Central memory CD8-positive, alpha-beta T cell (primary cell): ENCODE measurements at regions not wholly inside any gene's neighbourhood (a gene's known extent, or its start where the extent isn't known, plus 50 kb on each side); places are given as distances from the start of the nearest gene placed in this dataset.
"Not testable (repeated sequence)": the region's sequence is repeated elsewhere in the genome, so short reads cannot be mapped to it uniquely, and the experiment has no call there.

ENCODE experiments used
- ATAC-seq: fragments of 150-1000 bp; cut with Tn5 transposase; replicated peaks from 2 replicates; pipeline ENCODE4 v1.10.0; 2022; ENCODE audit warnings: mild to moderate bottlenecking, moderate FRiP score, moderate number of reproducible peaks; ENCODE audit not compliant: poor library complexity, severe bottlenecking; ENCODE audit errors: extremely low read depth
- DNase-seq, 2 donors: peaks; one replicate each; pipeline ENCODE4 v3.0.0; 2021; ENCODE audit warnings: low spot score in 2 of 2
- H3K27ac Mint-ChIP-seq: one replicate; pipeline ENCODE4 v1.8.0; 2022; ENCODE audit warnings: low read depth, mild to moderate bottlenecking, moderate library complexity, mixed read lengths
- H3K27me3 Mint-ChIP-seq: one replicate; pipeline ENCODE4 v1.8.0; 2022; ENCODE audit warnings: mixed read lengths
- H3K36me3 Mint-ChIP-seq: one replicate; pipeline ENCODE4 v1.8.0; 2022; ENCODE audit warnings: mild to moderate bottlenecking, moderate library complexity, mixed read lengths; ENCODE audit not compliant: insufficient read depth
- H3K4me1 Mint-ChIP-seq: one replicate; pipeline ENCODE4 v1.8.0; 2022; ENCODE audit warnings: mixed read lengths
- H3K4me3 Mint-ChIP-seq: one replicate; pipeline ENCODE4 v1.8.0; 2022; ENCODE audit warnings: mild to moderate bottlenecking, moderate library complexity, mixed read lengths
- H3K9me3 Mint-ChIP-seq: one replicate; pipeline ENCODE4 v1.8.0; 2022; ENCODE audit warnings: mixed read lengths

DNA sequence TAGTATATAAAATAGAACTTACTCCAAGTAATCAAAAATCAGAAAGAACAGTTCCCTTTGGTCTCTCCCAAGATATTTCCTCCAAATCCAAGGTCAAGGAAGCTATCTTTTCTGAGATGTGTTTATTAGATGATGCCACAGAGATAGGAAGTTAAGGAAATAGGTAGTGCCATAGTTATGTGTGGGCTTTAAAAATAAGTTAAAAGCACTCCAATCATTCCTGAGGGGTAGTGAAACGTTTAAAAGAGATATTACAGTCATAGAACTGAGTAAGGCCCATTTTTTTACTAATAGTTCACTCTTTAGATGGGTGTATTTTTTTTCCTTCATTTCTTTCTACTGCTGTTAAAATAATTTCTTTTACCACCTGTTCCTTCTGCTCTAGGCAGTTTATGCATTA is 1630.9 kb upstream of the SEL1L start:
- H3K4me1 Mint-ChIP-seq, result no peaks in the 10 kb centered on the region
- H3K36me3 Mint-ChIP-seq, result no peaks in the 10 kb centered on the region
- no peaks in the 10 kb centered on the region for H3K27me3 Mint-ChIP-seq
- ATAC-seq (no peak), DNase-seq (no peak)
- no peak overlapping the region for H3K27ac Mint-ChIP-seq
- no peak overlapping the region for H3K4me3 Mint-ChIP-seq
- peaks cover 13% of the 10 kb centered on the region for H3K9me3 Mint-ChIP-seq

DNA sequence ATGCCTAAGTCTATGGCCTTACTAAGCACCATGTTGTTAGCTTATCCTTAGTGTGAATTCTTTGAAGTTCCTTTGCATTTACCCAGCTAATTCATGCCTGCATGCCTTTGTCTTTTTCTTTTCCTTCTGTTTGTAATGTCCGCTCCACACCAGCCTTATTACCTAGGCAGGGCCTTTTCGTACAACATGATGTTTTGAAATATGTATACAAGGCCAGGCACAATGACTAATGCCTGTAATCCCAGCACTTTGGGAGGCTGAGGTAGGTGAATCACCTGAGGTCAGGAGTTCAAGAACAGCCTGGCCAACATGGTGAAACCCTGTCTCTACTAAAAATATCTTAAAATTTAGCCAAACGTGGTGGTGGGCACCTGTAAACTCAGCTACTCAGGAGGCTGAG is 1636.5 kb upstream of the SEL1L start:
- Mint-ChIP-seq H3K4me3 (no peak overlapping the region), H3K4me1 (no peaks in the 10 kb centered on the region)

DNA sequence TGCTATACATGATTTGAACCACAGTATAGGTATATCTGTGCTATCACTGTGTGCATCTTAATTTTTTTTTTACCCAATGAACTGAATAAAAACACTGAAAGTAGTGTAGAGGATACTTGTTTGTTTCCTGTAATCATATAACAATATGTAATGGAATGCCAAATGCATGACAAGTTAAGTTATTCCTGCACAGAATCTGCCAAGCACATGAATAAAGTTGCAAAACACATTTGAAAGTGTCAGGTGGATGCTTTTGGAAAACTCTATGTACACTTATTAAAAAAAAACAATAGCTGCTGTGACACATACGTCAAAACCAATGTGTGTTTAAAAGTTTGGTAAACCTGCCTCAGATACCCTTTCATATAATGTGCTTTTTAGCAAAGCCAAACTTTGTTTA is 1638.1 kb upstream of the SEL1L start:
- DNase-seq (no peak), ATAC-seq (no peak)
- Mint-ChIP-seq H3K4me3 (no peak overlapping the region), H3K27ac (no peak overlapping the region), H3K27me3 (no peaks in the 10 kb centered on the region), H3K9me3 (peaks cover 36% of the 10 kb centered on the region), H3K36me3 (no peaks in the 10 kb centered on the region), H3K4me1 (no peaks in the 10 kb centered on the region)

More for the DNA sequence above, 1636.5 kb upstream of the SEL1L start:
- DNase-seq (no peak), ATAC-seq (no peak)
- no peak overlapping the region for H3K27ac Mint-ChIP-seq
- H3K9me3 Mint-ChIP-seq, result peaks cover 39% of the 10 kb centered on the region
- H3K27me3 Mint-ChIP-seq, result no peaks in the 10 kb centered on the region
- no peaks in the 10 kb centered on the region for H3K36me3 Mint-ChIP-seq

DNA sequence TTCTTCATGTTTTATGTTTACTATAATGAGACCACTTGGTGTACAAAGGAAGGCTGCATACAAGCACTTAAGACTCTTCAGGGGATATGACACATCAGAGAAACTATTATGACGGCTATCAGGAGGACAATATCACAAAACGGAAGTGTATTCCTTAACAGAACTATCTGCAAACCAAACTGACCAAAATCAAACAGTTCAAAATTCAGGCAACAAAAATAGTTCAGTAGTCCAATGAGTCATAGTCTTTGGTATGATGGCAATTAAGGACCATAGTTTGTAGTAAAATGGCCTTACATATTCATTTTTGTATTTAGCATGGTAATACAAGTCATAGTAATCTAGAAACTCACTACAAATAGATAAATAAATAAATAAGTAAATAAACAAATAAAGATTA is 1638.7 kb upstream of the SEL1L start:
- Mint-ChIP-seq H3K9me3 (peaks cover 32% of the 10 kb centered on the region), H3K4me3 (no peak overlapping the region), H3K4me1 (no peaks in the 10 kb centered on the region)

DNA sequence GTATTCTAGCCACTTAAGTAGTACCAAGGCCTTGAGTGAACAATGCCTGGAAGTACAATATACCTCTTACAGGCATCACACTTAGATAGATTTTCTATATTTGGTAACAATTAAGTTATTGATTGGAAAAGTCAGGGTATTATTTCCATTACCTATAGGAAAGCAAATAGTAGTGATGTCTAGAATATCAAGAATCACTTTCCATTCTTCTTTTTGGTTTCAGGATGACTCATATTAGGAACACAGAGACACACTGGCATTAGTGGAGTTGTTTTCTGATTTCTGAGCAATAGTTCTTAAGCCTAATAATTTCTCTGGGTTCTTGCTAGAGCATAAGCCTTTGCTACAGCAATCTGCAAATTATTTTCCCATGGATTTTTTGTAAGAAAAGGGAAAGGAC is 1640.0 kb upstream of the SEL1L start:
- Mint-ChIP-seq H3K27me3 (no peaks in the 10 kb centered on the region), H3K27ac (no peak overlapping the region), H3K36me3 (no peaks in the 10 kb centered on the region), H3K4me1 (no peaks in the 10 kb centered on the region), H3K9me3 (peaks cover 32% of the 10 kb centered on the region), H3K4me3 (no peak overlapping the region)
- ATAC-seq (no peak), DNase-seq (no peak)

More for the DNA sequence above, 1638.7 kb upstream of the SEL1L start:
- H3K27ac Mint-ChIP-seq, result no peak overlapping the region
- no peaks in the 10 kb centered on the region for H3K36me3 Mint-ChIP-seq
- ATAC-seq, result no peak
- no peaks in the 10 kb centered on the region for H3K27me3 Mint-ChIP-seq
- DNase-seq, result no peak

DNA sequence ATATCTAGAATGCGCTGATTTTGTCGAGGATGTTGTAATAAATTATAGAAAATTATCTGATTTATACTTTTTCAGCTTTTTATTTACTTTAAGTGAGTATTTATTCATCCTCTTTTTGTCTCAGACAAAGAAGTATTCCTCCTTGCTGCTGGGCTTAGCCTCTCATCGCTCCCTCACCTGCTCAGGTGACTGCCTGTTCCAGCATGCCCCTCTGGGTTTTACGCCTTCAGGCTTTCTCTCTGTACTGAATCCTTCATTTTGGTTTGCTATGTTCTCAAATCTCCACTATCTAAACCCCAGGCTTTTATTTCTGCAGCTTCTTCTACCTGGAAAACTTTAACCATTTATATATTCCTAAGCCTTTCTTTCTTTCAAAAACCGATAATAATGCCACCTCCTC is 1650.9 kb upstream of the SEL1L start:
- no peaks in the 10 kb centered on the region for H3K4me1 Mint-ChIP-seq

DNA sequence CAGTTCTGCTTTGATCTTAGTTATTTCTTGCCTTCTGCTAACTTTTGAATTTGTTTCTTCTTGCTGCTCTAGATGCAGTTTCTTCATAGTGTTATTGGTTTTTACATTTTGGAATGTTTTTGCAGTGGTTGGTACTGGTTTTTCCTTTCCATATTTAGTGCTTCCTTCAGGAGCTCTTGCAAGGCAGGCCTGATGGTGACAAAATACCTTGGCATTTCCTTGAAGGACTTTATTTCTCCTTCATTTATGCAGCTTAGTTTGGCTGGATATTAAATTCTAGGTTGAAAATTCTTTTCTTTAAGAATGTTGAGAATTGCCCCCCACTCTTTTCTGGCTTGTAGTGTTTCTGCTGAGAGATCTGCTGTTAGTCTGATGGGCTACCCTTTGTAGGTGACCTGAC is 1654.7 kb upstream of the SEL1L start:
- H3K9me3 Mint-ChIP-seq, result peaks cover 28% of the 10 kb centered on the region
- not testable (repeated sequence) for H3K36me3 Mint-ChIP-seq, H3K4me3 Mint-ChIP-seq, H3K27ac Mint-ChIP-seq, H3K27me3 Mint-ChIP-seq, DNase-seq, H3K4me1 Mint-ChIP-seq, ATAC-seq

More for the DNA sequence above, 1650.9 kb upstream of the SEL1L start:
- no peak for DNase-seq
- peaks cover 19% of the 10 kb centered on the region for H3K9me3 Mint-ChIP-seq
- no peaks in the 10 kb centered on the region for H3K27me3 Mint-ChIP-seq
- H3K36me3 Mint-ChIP-seq, result no peaks in the 10 kb centered on the region
- H3K4me3 Mint-ChIP-seq, result no peak overlapping the region
- ATAC-seq, result no peak
- H3K27ac Mint-ChIP-seq, result no peak overlapping the region

DNA sequence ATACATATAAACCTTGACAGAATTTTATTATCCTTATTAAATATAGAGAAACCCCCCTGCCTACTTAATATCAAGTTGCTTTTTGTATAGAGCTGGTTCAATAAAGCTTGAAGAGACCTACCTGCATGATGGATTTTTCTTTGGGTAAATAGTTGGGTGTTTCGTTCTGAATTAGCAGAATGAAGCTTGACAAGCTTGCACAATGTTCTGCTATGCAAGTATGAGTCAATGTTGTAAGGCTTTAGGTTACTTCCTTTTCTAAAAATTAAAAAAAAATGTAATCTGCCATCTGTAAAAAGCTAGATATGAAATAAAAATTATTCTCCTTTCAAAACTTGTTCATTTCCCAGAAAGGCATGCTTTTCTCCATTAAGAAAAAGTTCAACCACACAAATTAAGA is 1662.6 kb upstream of the SEL1L start:
- ATAC-seq (no peak), DNase-seq (no peak)
- Mint-ChIP-seq H3K4me3 (no peak overlapping the region), H3K9me3 (peaks cover 30% of the 10 kb centered on the region), H3K36me3 (no peaks in the 10 kb centered on the region), H3K27ac (no peak overlapping the region), H3K4me1 (no peaks in the 10 kb centered on the region), H3K27me3 (no peaks in the 10 kb centered on the region)

DNA sequence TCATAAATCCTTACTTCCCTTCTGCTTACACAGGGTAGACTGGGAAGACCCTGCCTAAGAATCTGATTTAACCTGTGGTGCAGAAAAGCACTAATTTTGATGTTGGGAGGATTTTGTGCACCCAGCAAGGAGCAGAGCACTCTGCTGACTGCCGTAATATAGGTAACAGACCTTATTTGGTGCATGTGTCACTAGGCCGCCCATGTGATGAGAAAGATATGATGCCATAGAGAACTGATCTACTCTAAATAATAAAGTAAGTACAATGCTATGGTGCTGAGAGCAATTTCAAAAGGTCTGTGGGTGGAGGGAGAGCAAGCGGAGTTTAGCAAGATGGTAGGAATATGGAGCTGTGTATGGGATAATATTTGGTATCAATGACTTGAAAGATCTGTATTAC is 1663.6 kb upstream of the SEL1L start:
- DNase-seq (no peak), ATAC-seq (no peak)
- no peak overlapping the region for H3K27ac Mint-ChIP-seq
- no peaks in the 10 kb centered on the region for H3K36me3 Mint-ChIP-seq
- H3K4me3 Mint-ChIP-seq, result no peak overlapping the region
- H3K27me3 Mint-ChIP-seq, result no peaks in the 10 kb centered on the region
- peaks cover 20% of the 10 kb centered on the region for H3K9me3 Mint-ChIP-seq
- H3K4me1 Mint-ChIP-seq, result no peaks in the 10 kb centered on the region

DNA sequence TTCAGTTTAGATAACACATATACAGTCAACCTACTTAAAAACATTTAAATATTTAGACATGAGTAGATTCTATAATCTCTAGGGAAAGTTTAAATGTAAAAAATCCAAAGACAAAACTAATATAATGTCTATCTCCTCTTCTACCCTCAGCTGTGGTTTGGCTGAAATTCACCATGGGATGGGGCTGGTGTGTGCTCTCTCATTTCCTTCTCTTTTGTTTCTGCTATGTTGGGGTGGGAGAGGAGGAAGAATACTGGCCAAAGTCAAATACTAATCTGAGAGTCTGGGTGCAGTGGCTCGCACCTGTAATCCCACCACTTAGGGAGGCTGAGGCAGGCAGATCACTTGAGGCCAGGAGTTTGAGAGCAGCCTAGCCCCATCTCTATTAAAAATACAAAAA is 1673.9 kb upstream of the SEL1L start:
- no peak overlapping the region for H3K4me3 Mint-ChIP-seq
- no peaks in the 10 kb centered on the region for H3K4me1 Mint-ChIP-seq
- peaks cover 1% of the 10 kb centered on the region for H3K9me3 Mint-ChIP-seq
- ATAC-seq (no peak), DNase-seq (no peak)
- no peak overlapping the region for H3K27ac Mint-ChIP-seq
- H3K27me3 Mint-ChIP-seq, result no peaks in the 10 kb centered on the region
- H3K36me3 Mint-ChIP-seq, result no peaks in the 10 kb centered on the region

DNA sequence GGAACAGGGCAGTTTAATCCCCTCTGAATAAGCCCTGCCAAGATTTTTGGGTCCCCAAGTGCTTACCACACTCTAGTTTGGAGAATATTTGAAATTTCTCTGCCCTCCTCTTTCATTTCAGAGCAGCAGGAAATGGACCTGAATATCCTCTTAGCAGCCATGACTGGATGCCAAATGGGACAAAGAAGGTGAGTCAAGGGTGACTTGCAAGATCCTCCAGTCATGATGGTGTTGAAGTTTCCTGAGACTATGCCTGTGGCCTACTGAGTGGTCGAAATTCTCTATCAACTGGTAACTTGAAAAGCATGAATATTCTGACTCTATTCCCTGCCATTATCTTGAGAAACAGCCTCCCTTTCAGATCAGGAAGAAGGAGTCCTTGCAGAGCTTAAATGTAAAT is 1674.7 kb upstream of the SEL1L start:
- ATAC-seq, result no peak
- no peaks in the 10 kb centered on the region for H3K36me3 Mint-ChIP-seq

DNA sequence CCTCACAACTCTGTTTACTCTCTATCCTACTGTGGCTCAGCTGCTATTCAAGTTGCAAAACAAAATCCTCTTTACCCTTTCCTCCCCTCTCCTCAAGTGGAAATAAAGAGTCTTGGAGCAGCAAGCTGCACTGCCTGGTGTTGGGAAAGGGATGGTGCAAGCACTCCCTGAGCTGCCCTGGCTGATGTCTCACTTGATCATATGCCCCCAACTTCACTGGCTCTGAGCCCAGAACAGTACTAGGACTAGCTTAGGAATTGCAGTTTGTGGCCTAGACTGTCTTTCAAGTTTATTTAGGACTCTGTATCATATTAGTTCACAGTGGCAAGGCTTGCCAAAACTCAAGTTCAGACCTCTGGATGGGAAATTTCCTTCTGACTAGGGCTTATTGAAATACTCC is 1683.8 kb upstream of the SEL1L start:
- H3K4me3 Mint-ChIP-seq, result no peak overlapping the region
- no peaks in the 10 kb centered on the region for H3K27me3 Mint-ChIP-seq
- DNase-seq (no peak), ATAC-seq (no peak)
- no peak overlapping the region for H3K27ac Mint-ChIP-seq
- no peaks in the 10 kb centered on the region for H3K4me1 Mint-ChIP-seq
- H3K36me3 Mint-ChIP-seq, result peaks cover 1% of the 10 kb centered on the region
- peaks cover 27% of the 10 kb centered on the region for H3K9me3 Mint-ChIP-seq

More for the DNA sequence above, 1674.7 kb upstream of the SEL1L start:
- Mint-ChIP-seq H3K27me3 (no peaks in the 10 kb centered on the region), H3K9me3 (peaks cover 9% of the 10 kb centered on the region), H3K4me1 (no peaks in the 10 kb centered on the region), H3K4me3 (no peak overlapping the region), H3K27ac (no peak overlapping the region)
- no peak for DNase-seq

DNA sequence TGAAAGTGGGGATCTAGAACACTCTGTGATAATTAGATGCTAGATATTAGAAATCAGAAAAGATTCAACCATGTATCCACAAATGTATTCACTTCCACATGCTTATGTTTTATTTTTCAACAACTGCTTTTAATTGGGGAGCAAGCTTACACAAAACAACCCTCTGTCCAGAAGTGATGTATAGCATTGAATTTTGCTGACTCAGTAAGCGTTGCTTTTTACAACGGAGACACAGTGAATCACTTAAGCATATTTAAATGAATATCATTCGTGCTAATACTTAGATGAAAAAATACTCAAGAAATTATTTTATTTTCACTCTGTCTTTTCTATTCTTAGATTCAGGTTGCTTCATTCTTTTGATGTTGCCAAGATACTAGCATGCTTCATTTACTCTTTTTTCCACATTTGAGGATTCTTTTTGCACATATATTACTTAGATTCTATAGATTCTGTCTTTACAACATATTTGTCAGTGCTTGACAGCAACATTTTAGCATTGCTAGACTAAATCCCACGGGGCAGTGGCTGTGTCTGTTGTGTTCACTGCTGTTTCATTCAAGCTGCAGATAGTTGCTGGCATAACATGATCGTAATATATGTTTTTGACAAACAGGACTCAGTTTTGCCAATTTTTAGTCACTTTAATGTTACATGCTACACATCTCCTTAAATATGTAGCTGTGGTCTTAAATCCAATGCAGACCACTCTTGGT is 1714.4 kb upstream of the SEL1L start:
- no peaks in the 10 kb centered on the region for H3K36me3 Mint-ChIP-seq
- H3K27ac Mint-ChIP-seq, result no peak overlapping the region
- ATAC-seq (no peak), DNase-seq (no peak)
- no peaks in the 10 kb centered on the region for H3K4me1 Mint-ChIP-seq
- H3K4me3 Mint-ChIP-seq, result no peak overlapping the region
- H3K27me3 Mint-ChIP-seq, result no peaks in the 10 kb centered on the region
- peaks cover 15% of the 10 kb centered on the region for H3K9me3 Mint-ChIP-seq
